HG02943 (cell line): ENCODE measurements at regions not wholly inside any gene's neighbourhood (a gene's known extent, or its start where the extent isn't known, plus 50 kb on each side); places are given as distances from the start of the nearest gene placed in this dataset.

Source experiments
- ATAC-seq: cut with Tn5 transposase; IDR thresholded peaks from one replicate; pipeline ENCODE4 v1.9.1; 2021; ENCODE audit warnings: mild to moderate bottlenecking, low read depth, moderate library complexity; ENCODE audit not compliant: unreplicated experiment

GRCh38 chr18:67634631-67635338 is 118.3 kb upstream of the DSEL start:
- no peak for ATAC-seq

GRCh38 chr18:67633939-67634338 is 117.4 kb upstream of the DSEL start:
- ATAC-seq: no peak

- no peak for ATAC-seq
Observed at GRCh38 chr18:67621906-67622305, 105.4 kb upstream of the DSEL start.

- ATAC-seq: no peak
Observed at GRCh38 chr18:67621049-67621713, 104.7 kb upstream of the DSEL start.

- ATAC-seq: no peak
Observed at GRCh38 chr18:67618061-67618460, 101.5 kb upstream of the DSEL start.

- no peak for ATAC-seq
Observed at GRCh38 chr18:67615876-67616275, 99.4 kb upstream of the DSEL start.

- no peak for ATAC-seq
Observed at GRCh38 chr18:67613731-67614130, 97.2 kb upstream of the DSEL start.

- no peak for ATAC-seq
Observed at GRCh38 chr18:67612281-67612680, 95.8 kb upstream of the DSEL start.

GRCh38 chr18:67608615-67609273 is 92.2 kb upstream of the DSEL start:
- no peak for ATAC-seq

- ATAC-seq: no peak
Observed at GRCh38 chr18:67608191-67608590, 91.7 kb upstream of the DSEL start.

- ATAC-seq: no peak
Observed at GRCh38 chr18:67600181-67601180, 84.0 kb upstream of the DSEL start.

- ATAC-seq: no peak
Observed at GRCh38 chr18:67599277-67599676, 82.8 kb upstream of the DSEL start.

- no peak for ATAC-seq
Observed at GRCh38 chr18:67597759-67598158, 81.2 kb upstream of the DSEL start.

GRCh38 chr18:67596003-67596402 is 79.5 kb upstream of the DSEL start:
- no peak for ATAC-seq

- ATAC-seq: no peak
Observed at GRCh38 chr18:67590571-67591141, 74.1 kb upstream of the DSEL start.

GRCh38 chr18:67589325-67589724 is 72.8 kb upstream of the DSEL start:
- ATAC-seq: no peak

- no peak for ATAC-seq
Observed at GRCh38 chr18:67586101-67586500, 69.6 kb upstream of the DSEL start.

GRCh38 chr18:67583621-67584020 is 67.1 kb upstream of the DSEL start:
- ATAC-seq: no peak

- ATAC-seq: no peak
Observed at GRCh38 chr18:67582488-67582887, 66.0 kb upstream of the DSEL start.

- no peak for ATAC-seq
Observed at GRCh38 chr18:67581178-67581577, 64.7 kb upstream of the DSEL start.
